SK-N-SH (cell line): ENCODE measurements at regions not wholly inside any gene's neighbourhood (a gene's known extent, or its start where the extent isn't known, plus 50 kb on each side); places are given as distances from the start of the nearest gene placed in this dataset.

Source experiments
- CTCF ChIA-PET: fragments of 300-600, 350-600 bp; formaldehyde crosslinking; extraction: SDS; loops from one replicate; lab custom pipeline; 2021; lab: Yijun Ruan, JAX
- POLR2A ChIA-PET: fragments of 350-600 bp; sonication (Branson Sonifier 250); formaldehyde crosslinking; extraction: SDS; loops from one replicate; lab custom pipeline; 2020; ENCODE audit warnings: antibody characterized with exemption, inconsistent platforms; lab: Yijun Ruan, JAX
- DNase-seq: peaks from one replicate; pipeline ENCODE4 v3.0.0; 2012
- H2AFZ ChIP-seq: fragments of 200-600 bp; sonication (generic); 2 replicates; pipeline ENCODE4 v1.8.1; 2016; ENCODE audit warnings: antibody characterized with exemption, mild to moderate bottlenecking, low read depth
- H3F3A ChIP-seq: fragments of 200-600 bp; sonication (generic); replicated peaks from 2 replicates; pipeline ENCODE3; 2016; ENCODE audit warnings: antibody characterized with exemption, mild to moderate bottlenecking; ENCODE audit not compliant: insufficient read depth
- H3K27ac ChIP-seq, 2 experiments: fragments of 200-500 bp in 1 of 2; fragments of 200-600 bp in 1 of 2; sonication (Bioruptor generic) in 1 of 2; sonication (generic), shearing (Covaris generic) in 1 of 2; 2 replicates each; pipeline versions ENCODE4 v1.5.1 to v1.6.1; 2014 to 2016; ENCODE audit warnings: low read depth in 2 of 2, inconsistent platforms in 1 of 2, low read length in 1 of 2, mild to moderate bottlenecking in 1 of 2, mixed read lengths in 1 of 2
- H3K27me3 ChIP-seq: fragments of 200-600 bp; sonication (generic), shearing (Covaris generic); 2 replicates; pipeline ENCODE4 v1.6.1; 2016; ENCODE audit warnings: mixed run types; ENCODE audit not compliant: insufficient read depth
- H3K36me3 ChIP-seq, 2 experiments: fragments of 200-500 bp in 1 of 2; fragments of 200-600 bp in 1 of 2; sonication (Bioruptor generic) in 1 of 2; sonication (generic) in 1 of 2; replicated peaks in 1 of 2; 2 replicates each; pipeline versions ENCODE3 to v1.5.1; 2014 to 2016; ENCODE audit warnings: low read length in 1 of 2, mild to moderate bottlenecking in 1 of 2; ENCODE audit not compliant: insufficient read depth in 2 of 2, control insufficient read depth in 1 of 2
- H3K4me1 ChIP-seq, 2 experiments: fragments of 200-500 bp in 1 of 2; fragments of 200-600 bp in 1 of 2; sonication (Bioruptor generic) in 1 of 2; sonication (generic), shearing (Covaris generic) in 1 of 2; 2 replicates each; pipeline versions ENCODE4 v1.5.1 to v1.6.1; 2014 to 2016; ENCODE audit warnings: low read depth in 1 of 2, low read length in 1 of 2, mixed run types in 1 of 2; ENCODE audit not compliant: insufficient read depth in 2 of 2, control insufficient read depth in 1 of 2
- H3K4me2 ChIP-seq: fragments of 200-600 bp; sonication (generic), shearing (Covaris generic); 2 replicates; pipeline ENCODE4 v1.6.1; 2017; ENCODE audit warnings: mixed run types
- H3K4me3 ChIP-seq, 2 experiments: fragments of 200-500 bp in 1 of 2; fragments of 200-600 bp in 1 of 2; sonication (Bioruptor generic) in 1 of 2; sonication (generic), shearing (Covaris generic) in 1 of 2; 2 replicates each; pipeline versions ENCODE4 v1.5.1 to v1.8.1; 2014 to 2016; ENCODE audit warnings: low read depth in 2 of 2, inconsistent platforms in 1 of 2, low read length in 1 of 2, mild to moderate bottlenecking in 1 of 2, mixed read lengths in 1 of 2, moderate library complexity in 1 of 2
- H3K79me2 ChIP-seq: fragments of 200-600 bp; sonication (generic); 2 replicates; pipeline ENCODE4 v1.8.1; 2017; ENCODE audit warnings: mild to moderate bottlenecking; ENCODE audit not compliant: insufficient read depth
- H3K9ac ChIP-seq: fragments of 200-600 bp; sonication (generic); 2 replicates; pipeline ENCODE4 v1.6.1; 2017; ENCODE audit warnings: mixed run types
- H3K9me2 ChIP-seq: fragments of 200-600 bp; sonication (generic); 2 replicates; pipeline ENCODE4 v1.6.1; 2017; ENCODE audit warnings: mixed run types
- H3K9me3 ChIP-seq: fragments of 200-600 bp; sonication (generic); 2 replicates; pipeline ENCODE4 v1.6.1; 2017; ENCODE audit warnings: mixed run types, mild to moderate bottlenecking, moderate library complexity
- H4K20me1 ChIP-seq: fragments of 200-600 bp; sonication (generic); 2 replicates; pipeline ENCODE4 v1.6.1; 2017; ENCODE audit warnings: mild to moderate bottlenecking, mixed run types; ENCODE audit not compliant: insufficient read depth
- EZH2phosphoT487 ChIP-seq: fragments of 200-600 bp; sonication (generic); IDR thresholded peaks from 2 replicates; pipeline ENCODE4 v1.6.1; 2017; ENCODE audit warnings: low read depth, mixed run types, mild to moderate bottlenecking, antibody characterized with exemption, moderate library complexity, borderline replicate concordance
- GABPA ChIP-seq: IDR thresholded peaks from 2 replicates; pipeline ENCODE4 v1.4.0; 2012; ENCODE audit warnings: low read depth, mild to moderate bottlenecking
- MXI1 ChIP-seq: IDR thresholded peaks from 2 replicates; pipeline ENCODE4 v1.6.1; 2012; ENCODE audit warnings: mild to moderate bottlenecking, low read depth, low read length, improper control_type of control experiment
- NFIC ChIP-seq: IDR thresholded peaks from 2 replicates; pipeline ENCODE4 v1.4.0; 2012; ENCODE audit warnings: borderline replicate concordance
- RAD21 ChIP-seq: IDR thresholded peaks from 2 replicates; pipeline ENCODE4 v1.6.1; 2012; ENCODE audit warnings: mild to moderate bottlenecking, low read length
- RCOR1 ChIP-seq: fragments of 150-350 bp; IDR thresholded peaks from 2 replicates; pipeline ENCODE4 v1.6.1; 2017; ENCODE audit warnings: antibody characterized with exemption, low read length
- RFX5 ChIP-seq: IDR thresholded peaks from 2 replicates; pipeline ENCODE4 v1.6.1; 2012; ENCODE audit warnings: mild to moderate bottlenecking, improper control_type of control experiment, low read length
- RXRA ChIP-seq: IDR thresholded peaks from 2 replicates; pipeline ENCODE4 v1.4.0; 2012; ENCODE audit warnings: low read depth, mild to moderate bottlenecking, borderline replicate concordance
- SIN3A ChIP-seq: IDR thresholded peaks from 2 replicates; pipeline ENCODE4 v1.6.1; 2012; ENCODE audit warnings: low read depth, mild to moderate bottlenecking, low read length, moderate library complexity, borderline replicate concordance
- SMC3 ChIP-seq: IDR thresholded peaks from 2 replicates; pipeline ENCODE4 v1.6.1; 2012; ENCODE audit warnings: low read depth, low read length, improper control_type of control experiment
- TAF1 ChIP-seq: IDR thresholded peaks from 2 replicates; pipeline ENCODE4 v1.6.1; 2012; ENCODE audit warnings: low read depth, mild to moderate bottlenecking, low read length, moderate library complexity, borderline replicate concordance
- TEAD4 ChIP-seq: IDR thresholded peaks from 2 replicates; pipeline ENCODE4 v1.4.0; 2012; ENCODE audit warnings: mild to moderate bottlenecking, borderline replicate concordance; ENCODE audit not compliant: insufficient read depth
- WGBS: methylation state at CpG from one replicate; pipeline ENCODE4 v1.1.6; 2017; ENCODE audit warnings: low lambda C conversion rate; 5-methylcytosine and 5-hydroxymethylcytosine counted together
- TF ChIP-seq, protein P1 (sequence below): fragments of 150-350 bp; IDR thresholded peaks from 2 replicates; pipeline ENCODE4 v1.6.1; 2017; ENCODE audit warnings: antibody characterized with exemption, low read length, low read depth, borderline replicate concordance
- TF ChIP-seq, protein P2 (sequence below): fragments of 150-350 bp; IDR thresholded peaks from 2 replicates; pipeline ENCODE4 v1.6.1; 2016; ENCODE audit warnings: mild to moderate bottlenecking, low read depth, low read length
- TF ChIP-seq, protein P3 (sequence below): IDR thresholded peaks from 2 replicates; pipeline ENCODE4 v1.4.0; 2012; ENCODE audit warnings: low read depth, borderline replicate concordance
- TF ChIP-seq, protein P4 (sequence below): IDR thresholded peaks from 2 replicates; pipeline ENCODE4 v1.4.0; 2012; ENCODE audit warnings: low read depth
- TF ChIP-seq, protein P5 (sequence below): fragments of 200-600 bp; sonication (generic); IDR thresholded peaks from 2 replicates; pipeline ENCODE4 v1.6.1; 2017; ENCODE audit warnings: antibody characterized with exemption, mild to moderate bottlenecking, moderate library complexity

DNA sequence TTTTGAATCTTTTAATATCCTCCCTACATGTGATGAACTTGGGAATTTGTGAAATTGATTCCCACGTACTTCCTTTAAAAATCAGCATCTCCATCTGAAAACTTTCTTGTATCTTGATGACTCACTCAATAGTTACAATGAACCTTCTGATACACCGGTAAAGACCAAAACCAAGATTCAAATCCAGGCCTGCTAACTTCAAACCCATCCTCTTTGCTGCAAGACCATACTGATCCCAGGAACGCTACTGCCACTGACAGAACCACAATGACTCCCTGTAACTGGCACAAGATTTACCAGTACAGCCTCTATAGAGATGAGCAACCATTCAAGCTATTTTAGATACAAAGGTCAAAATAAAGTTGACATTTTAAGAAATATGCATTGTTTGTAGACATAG lies 332.9 kb downstream of the DNAH5 start:
- Histone ChIP-seq H3K4me2 (no peak overlapping the region), H4K20me1 (no peaks in the 10 kb centered on the region), H3K4me1 (no peaks in the 10 kb centered on the region), H3K79me2 (no peaks in the 10 kb centered on the region), H3K27me3 (no peaks in the 10 kb centered on the region; the same call in 1 of the 2 replicates), H2AFZ (no peak overlapping the region), H3K9ac (no peak overlapping the region), H3K9me2 (no peaks in the 10 kb centered on the region), H3F3A (no peaks in the 10 kb centered on the region), H3K36me3 (no peaks in the 10 kb centered on the region), H3K9me3 (no peaks in the 10 kb centered on the region), H3K27ac (no peak overlapping the region), H3K4me3 (no peak overlapping the region)
- no peak for DNase-seq
- ChIA-PET CTCF (no interaction called here), POLR2A (no interaction called here)
- 3% methylated on average over 3 of the region's 3 CpGs for WGBS
- no peak for TF ChIP-seq SMC3
- TF ChIP-seq, protein P1, sequence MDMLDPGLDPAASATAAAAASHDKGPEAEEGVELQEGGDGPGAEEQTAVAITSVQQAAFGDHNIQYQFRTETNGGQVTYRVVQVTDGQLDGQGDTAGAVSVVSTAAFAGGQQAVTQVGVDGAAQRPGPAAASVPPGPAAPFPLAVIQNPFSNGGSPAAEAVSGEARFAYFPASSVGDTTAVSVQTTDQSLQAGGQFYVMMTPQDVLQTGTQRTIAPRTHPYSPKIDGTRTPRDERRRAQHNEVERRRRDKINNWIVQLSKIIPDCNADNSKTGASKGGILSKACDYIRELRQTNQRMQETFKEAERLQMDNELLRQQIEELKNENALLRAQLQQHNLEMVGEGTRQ = no peak
- TF ChIP-seq NFIC = no peak
- TF ChIP-seq, protein P2, sequence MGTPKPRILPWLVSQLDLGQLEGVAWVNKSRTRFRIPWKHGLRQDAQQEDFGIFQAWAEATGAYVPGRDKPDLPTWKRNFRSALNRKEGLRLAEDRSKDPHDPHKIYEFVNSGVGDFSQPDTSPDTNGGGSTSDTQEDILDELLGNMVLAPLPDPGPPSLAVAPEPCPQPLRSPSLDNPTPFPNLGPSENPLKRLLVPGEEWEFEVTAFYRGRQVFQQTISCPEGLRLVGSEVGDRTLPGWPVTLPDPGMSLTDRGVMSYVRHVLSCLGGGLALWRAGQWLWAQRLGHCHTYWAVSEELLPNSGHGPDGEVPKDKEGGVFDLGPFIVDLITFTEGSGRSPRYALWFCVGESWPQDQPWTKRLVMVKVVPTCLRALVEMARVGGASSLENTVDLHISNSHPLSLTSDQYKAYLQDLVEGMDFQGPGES = no peak
- TF ChIP-seq, protein P3, sequence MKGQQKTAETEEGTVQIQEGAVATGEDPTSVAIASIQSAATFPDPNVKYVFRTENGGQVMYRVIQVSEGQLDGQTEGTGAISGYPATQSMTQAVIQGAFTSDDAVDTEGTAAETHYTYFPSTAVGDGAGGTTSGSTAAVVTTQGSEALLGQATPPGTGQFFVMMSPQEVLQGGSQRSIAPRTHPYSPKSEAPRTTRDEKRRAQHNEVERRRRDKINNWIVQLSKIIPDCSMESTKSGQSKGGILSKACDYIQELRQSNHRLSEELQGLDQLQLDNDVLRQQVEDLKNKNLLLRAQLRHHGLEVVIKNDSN = no peak
- TF ChIP-seq TEAD4 = no peak
- TF ChIP-seq RFX5 = no peak
- TF ChIP-seq, protein P4, sequence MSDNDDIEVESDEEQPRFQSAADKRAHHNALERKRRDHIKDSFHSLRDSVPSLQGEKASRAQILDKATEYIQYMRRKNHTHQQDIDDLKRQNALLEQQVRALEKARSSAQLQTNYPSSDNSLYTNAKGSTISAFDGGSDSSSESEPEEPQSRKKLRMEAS = no peak
- TF ChIP-seq RAD21 = no peak
- no peak for TF ChIP-seq EZH2phosphoT487
- no peak for TF ChIP-seq TAF1
- TF ChIP-seq GABPA = no peak
- TF ChIP-seq, protein P5, sequence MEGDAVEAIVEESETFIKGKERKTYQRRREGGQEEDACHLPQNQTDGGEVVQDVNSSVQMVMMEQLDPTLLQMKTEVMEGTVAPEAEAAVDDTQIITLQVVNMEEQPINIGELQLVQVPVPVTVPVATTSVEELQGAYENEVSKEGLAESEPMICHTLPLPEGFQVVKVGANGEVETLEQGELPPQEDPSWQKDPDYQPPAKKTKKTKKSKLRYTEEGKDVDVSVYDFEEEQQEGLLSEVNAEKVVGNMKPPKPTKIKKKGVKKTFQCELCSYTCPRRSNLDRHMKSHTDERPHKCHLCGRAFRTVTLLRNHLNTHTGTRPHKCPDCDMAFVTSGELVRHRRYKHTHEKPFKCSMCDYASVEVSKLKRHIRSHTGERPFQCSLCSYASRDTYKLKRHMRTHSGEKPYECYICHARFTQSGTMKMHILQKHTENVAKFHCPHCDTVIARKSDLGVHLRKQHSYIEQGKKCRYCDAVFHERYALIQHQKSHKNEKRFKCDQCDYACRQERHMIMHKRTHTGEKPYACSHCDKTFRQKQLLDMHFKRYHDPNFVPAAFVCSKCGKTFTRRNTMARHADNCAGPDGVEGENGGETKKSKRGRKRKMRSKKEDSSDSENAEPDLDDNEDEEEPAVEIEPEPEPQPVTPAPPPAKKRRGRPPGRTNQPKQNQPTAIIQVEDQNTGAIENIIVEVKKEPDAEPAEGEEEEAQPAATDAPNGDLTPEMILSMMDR = no peak
- no peak for TF ChIP-seq MXI1
- TF ChIP-seq RXRA = no peak
- TF ChIP-seq SIN3A = no peak
- no peak for TF ChIP-seq RCOR1
